ENCODE measurements at regions not wholly inside any gene's neighbourhood (a gene's known extent, or its start where the extent isn't known, plus 50 kb on each side); places are given as distances from the start of the nearest gene placed in this dataset.

GRCh38 chr5:91256142-91256524 is 127.0 kb downstream of the ARRDC3 start:
- no peaks in the 10 kb centered on the region for H3K27me3 ChIP-seq
- ATAC-seq (no peak), DNase-seq (no peak)
- no peak for TF ChIP-seq CTCF (IDR thresholded peaks at IDR 0.05)
- no peaks in the 10 kb centered on the region for H3K36me3 ChIP-seq
- H3K4me1 ChIP-seq, result no peaks in the 10 kb centered on the region
- no peak overlapping the region for H3K4me3 ChIP-seq
- H3K27ac ChIP-seq, result no peak overlapping the region
- no peaks in the 10 kb centered on the region for H3K9me3 ChIP-seq
- intact Hi-C loops (cut with DNase I), result no loop called here

GRCh38 chr5:91255396-91256141 is 127.5 kb downstream of the ARRDC3 start:
- intact Hi-C loops (cut with DNase I), result no loop called here

GRCh38 chr5:91252916-91253315 is 130.2 kb downstream of the ARRDC3 start:
- Histone ChIP-seq H3K27me3 (no peaks in the 10 kb centered on the region), H3K36me3 (no peaks in the 10 kb centered on the region), H3K4me1 (no peaks in the 10 kb centered on the region), H3K27ac (no peak overlapping the region), H3K9me3 (no peaks in the 10 kb centered on the region), H3K4me3 (no peak overlapping the region)
- no peak for ATAC-seq
- intact Hi-C loops (cut with DNase I), result no loop called here
- DNase-seq, result no peak
- no peak for TF ChIP-seq CTCF (IDR thresholded peaks at IDR 0.05)

More at GRCh38 chr5:91255396-91256141, 127.5 kb downstream of the ARRDC3 start:
- Histone ChIP-seq H3K36me3 (no peaks in the 10 kb centered on the region), H3K9me3 (no peaks in the 10 kb centered on the region), H3K27ac (no peak overlapping the region), H3K4me3 (no peak overlapping the region), H3K4me1 (no peaks in the 10 kb centered on the region), H3K27me3 (no peaks in the 10 kb centered on the region)
- TF ChIP-seq CTCF (IDR thresholded peaks at IDR 0.05), result no peak
- ATAC-seq, result no peak
- no peak for DNase-seq

GRCh38 chr5:91245871-91246270 is 137.2 kb downstream of the ARRDC3 start:
- H3K27me3 ChIP-seq, result no peaks in the 10 kb centered on the region
- no peak for TF ChIP-seq CTCF (IDR thresholded peaks at IDR 0.05)
- DNase-seq, result no peak
- no peaks in the 10 kb centered on the region for H3K4me1 ChIP-seq
- H3K36me3 ChIP-seq, result no peaks in the 10 kb centered on the region
- peaks cover 3% of the 10 kb centered on the region for H3K9me3 ChIP-seq
- intact Hi-C loops (cut with DNase I), result no loop called here
- no peak overlapping the region for H3K27ac ChIP-seq
- no peak overlapping the region for H3K4me3 ChIP-seq
- no peak for ATAC-seq

GRCh38 chr5:91245074-91245452 is 138.1 kb downstream of the ARRDC3 start:
- Histone ChIP-seq H3K4me1 (no peaks in the 10 kb centered on the region), H3K27ac (no peak overlapping the region), H3K36me3 (no peaks in the 10 kb centered on the region), H3K4me3 (no peak overlapping the region), H3K9me3 (peaks cover 3% of the 10 kb centered on the region), H3K27me3 (no peaks in the 10 kb centered on the region)
- ATAC-seq, result no peak
- no peak for DNase-seq
- intact Hi-C loops (cut with DNase I), result no loop called here
- TF ChIP-seq CTCF (IDR thresholded peaks at IDR 0.05), result no peak
